Hematopoietic multipotent progenitor cell treated with erythropoietin and hydrocortisone succinate and interleukin-3 and kit ligand, for 4 days (in vitro differentiated cells): ENCODE measurements at regions not wholly inside any gene's neighbourhood (a gene's known extent, or its start where the extent isn't known, plus 50 kb on each side); places are given as distances from the start of the nearest gene placed in this dataset.

Source experiments
- DNase-seq: peaks from one replicate; pipeline ENCODE4 v3.0.0-alpha.2; 2015

DNA sequence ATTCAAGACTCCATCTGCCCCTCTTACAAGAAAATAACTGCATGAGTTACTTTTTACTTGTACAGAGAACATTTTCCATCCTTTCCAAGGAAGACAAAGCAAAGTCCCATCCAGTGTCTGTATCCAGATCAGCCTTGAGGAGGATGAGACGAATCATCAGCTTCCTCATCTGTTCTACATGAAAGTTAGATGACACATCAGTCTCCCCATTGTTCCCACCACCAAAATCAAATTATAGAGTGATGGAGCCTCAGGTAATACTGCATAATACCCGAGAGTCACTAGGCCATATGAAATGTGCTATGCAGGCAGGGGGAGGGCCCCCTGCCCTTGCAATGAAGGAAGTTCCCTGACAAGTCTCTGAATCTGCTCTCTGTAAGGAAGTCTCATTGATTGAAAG is 1244.6 kb upstream of the SLC10A2 start:
- no peak for DNase-seq

GRCh38 chr13:104309431-104309830 is 1243.2 kb upstream of the SLC10A2 start:
- DNase-seq = no peak

DNA sequence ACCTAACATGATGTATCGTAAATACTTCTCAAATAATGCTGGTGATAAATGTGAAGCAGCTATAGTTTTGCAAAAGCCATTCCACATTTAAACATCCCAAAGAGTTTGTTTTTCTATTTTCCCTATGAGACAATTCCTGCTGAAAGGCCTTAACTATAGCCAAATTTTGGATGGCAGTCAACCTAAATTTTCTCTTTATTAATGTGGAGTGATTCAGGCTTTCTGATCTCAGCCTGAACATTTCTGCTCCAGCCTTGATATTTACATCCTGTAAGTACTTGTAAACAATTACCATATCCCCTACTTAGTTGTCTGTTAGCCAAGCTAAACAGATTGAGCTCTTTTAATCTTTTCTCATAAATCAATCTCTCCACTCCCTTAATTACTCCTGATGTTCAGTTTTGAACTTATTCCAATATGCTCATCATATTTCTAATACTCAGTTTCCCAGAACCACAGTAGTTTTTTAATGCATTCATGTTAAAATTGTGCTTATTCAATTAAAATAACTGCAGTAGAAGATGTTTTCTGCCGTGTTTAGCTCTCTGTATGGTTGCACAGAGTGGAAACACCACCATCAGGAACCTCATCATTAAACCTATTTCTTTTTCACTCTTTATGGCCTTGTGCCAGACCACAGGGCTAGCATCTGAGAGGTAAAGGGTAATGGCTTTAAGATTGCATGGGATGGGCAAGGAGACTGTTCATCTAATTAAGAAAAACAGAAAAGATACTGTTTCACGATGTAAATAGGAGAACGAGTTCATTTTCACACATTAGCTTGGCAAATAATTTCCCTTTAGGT is 1235.2 kb upstream of the SLC10A2 start:
- no peak for DNase-seq

GRCh38 chr13:104297075-104297474 is 1230.9 kb upstream of the SLC10A2 start:
- DNase-seq = no peak

DNA sequence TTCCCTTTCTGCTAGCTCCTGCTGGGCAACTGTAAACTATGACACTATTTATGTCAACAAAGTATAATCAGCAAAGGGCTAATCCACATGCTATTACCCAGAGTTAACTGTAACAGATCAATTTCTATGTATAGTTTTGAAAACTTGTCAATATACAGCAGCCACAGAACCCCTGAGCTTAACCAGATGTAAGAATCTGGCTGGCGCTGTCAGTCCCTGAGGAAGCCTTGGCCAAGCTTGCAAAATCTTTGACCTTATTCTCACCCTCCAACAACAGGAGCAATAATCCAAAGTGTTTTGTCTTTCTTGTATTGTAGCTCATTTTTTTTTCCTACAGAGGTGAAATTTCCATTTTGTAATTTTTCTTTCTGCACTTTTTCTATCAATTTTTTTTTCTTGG is 1230.1 kb upstream of the SLC10A2 start:
- DNase-seq = no peak

DNA sequence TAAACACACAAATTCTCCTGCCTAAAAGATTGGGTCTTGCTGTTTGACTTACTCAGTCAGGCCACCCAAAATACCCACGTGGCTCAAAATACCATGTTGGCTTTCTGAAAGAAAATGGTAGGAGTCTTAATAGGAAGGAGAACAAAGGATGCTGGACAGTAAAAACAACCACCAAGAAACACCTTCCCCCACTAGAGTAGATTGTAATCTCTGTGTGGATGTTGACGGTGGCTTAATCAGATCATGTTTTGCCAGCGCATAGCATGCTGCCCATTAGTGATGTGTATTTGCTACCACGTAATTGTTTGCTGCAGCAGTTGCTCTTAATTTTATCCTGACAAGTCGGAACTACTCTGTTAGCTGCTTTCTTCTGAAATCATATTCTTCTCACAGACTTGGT is 1229.3 kb upstream of the SLC10A2 start:
- no peak for DNase-seq

GRCh38 chr13:104289400-104289799 is 1223.2 kb upstream of the SLC10A2 start:
- DNase-seq = no peak

DNA sequence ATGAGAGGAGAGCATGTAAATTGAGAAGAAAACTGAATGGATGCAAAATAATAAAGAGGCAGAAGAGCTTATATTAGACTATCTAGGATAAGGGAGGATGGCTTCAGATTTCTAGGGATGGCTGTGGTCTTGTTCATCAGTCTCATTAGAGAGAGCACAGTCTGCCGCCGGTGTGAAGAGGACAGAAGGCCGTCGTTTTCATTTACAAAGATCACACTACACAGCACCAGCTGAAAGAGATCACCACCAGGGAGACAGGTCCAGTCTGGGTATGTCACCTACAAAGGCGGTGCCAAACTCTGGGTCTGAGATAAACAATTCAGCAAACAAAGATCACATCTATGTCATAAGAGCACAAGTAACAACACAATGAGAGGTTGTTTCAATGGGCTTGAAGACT is 1222.3 kb upstream of the SLC10A2 start:
- no peak for DNase-seq

- no peak for DNase-seq
Measured at GRCh38 chr13:104286566-104287290, 1220.5 kb upstream of the SLC10A2 start.

DNA sequence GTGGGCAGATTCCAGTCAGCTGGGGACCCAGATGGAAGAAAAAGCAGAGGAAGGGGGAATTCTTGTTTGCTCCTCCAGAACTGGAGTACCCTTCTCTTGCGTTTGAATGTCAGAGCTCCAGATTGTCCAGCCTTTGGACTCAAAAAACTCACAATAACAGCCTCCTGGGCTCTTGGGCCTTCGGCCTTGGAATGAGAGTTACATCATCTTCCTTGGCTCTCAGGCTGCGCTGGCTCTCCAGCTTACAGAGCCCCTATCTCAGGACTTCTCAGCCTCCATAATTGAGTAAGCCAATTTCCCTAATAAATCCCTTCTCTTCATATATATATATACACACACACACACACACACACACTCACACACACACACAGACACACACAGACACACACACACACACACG is 1215.7 kb upstream of the SLC10A2 start:
- DNase-seq = no peak

- DNase-seq = no peak
Measured at GRCh38 chr13:104270731-104271130, 1204.5 kb upstream of the SLC10A2 start.

GRCh38 chr13:104267206-104267811 is 1201.1 kb upstream of the SLC10A2 start:
- no peak for DNase-seq

- no peak for DNase-seq
Measured at GRCh38 chr13:104256701-104257100, 1190.5 kb upstream of the SLC10A2 start.

DNA sequence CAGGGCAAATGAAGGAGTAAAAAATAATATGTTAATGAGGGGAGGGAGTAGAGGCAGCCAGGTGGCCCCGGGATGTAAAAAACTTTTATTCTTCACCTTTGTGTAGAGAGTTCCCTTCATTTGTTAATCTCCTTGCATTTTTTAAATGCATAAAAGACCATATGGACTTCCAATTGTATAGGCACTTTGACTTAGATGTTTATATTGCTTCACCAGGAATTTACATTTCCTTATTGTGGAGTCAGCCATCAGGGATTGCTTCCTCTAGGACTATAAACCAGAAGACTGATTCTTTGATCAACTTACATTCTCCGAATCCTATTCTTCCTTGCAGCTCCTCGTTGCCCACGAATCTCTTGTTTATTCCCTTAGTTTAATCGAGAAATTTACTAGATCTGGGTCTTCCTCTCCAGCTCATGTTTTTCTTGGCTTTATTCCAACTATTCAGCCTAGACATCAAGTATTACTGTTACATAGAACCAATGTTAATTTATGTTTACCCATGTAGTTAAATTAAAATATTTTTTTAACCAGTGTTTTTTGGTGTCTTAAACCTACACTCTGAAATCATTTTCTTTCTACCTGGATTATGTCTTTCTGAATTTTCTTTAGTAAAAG is 1187.0 kb upstream of the SLC10A2 start:
- DNase-seq = peak; percentile 0

GRCh38 chr13:104251931-104252330 is 1185.7 kb upstream of the SLC10A2 start:
- no peak for DNase-seq

- DNase-seq = no peak
Measured at GRCh38 chr13:104246955-104247354, 1180.7 kb upstream of the SLC10A2 start.

GRCh38 chr13:104206450-104207044 is 1140.3 kb upstream of the SLC10A2 start:
- DNase-seq = no peak

DNA sequence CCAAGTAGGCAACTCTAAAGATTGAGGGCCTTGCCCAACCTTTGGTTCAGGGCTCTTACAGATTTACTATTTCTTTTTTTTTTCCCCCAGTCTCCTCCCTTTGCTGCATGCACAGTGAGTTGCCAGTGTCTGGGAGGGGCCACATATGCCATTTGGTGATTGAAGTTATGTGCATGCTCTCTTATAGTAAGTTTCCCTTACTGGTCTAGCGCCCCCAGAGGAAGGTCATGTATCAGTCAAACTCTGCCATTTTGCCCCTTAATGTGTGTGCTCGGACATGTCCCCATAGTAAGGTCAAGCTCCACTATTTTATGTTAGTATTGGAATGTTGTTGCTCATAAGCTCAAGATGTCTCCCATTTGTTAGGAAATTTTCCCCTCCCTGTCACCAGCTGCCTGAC is 1138.0 kb upstream of the SLC10A2 start:
- peak; percentile 3 for DNase-seq

DNA sequence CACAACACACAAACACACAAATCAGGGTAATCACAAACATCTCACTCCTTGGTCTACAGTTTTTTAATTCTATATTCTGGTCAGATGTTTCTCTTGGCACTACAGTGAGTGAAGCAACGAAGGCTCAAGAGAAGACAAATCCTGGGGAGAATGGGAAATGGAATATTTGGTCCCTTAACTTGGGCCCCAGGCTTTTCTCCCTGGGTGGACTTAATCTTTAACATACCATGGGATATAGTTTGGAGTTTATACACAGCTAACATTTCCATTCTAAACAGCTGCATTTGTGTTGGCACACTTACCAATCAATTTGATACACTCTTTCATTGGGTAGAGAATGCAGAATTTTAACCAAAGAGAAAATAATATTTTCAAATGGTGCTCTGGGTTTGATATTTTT is 1132.6 kb upstream of the SLC10A2 start:
- no peak for DNase-seq

- no peak for DNase-seq
Measured at GRCh38 chr13:104196611-104197010, 1130.4 kb upstream of the SLC10A2 start.

DNA sequence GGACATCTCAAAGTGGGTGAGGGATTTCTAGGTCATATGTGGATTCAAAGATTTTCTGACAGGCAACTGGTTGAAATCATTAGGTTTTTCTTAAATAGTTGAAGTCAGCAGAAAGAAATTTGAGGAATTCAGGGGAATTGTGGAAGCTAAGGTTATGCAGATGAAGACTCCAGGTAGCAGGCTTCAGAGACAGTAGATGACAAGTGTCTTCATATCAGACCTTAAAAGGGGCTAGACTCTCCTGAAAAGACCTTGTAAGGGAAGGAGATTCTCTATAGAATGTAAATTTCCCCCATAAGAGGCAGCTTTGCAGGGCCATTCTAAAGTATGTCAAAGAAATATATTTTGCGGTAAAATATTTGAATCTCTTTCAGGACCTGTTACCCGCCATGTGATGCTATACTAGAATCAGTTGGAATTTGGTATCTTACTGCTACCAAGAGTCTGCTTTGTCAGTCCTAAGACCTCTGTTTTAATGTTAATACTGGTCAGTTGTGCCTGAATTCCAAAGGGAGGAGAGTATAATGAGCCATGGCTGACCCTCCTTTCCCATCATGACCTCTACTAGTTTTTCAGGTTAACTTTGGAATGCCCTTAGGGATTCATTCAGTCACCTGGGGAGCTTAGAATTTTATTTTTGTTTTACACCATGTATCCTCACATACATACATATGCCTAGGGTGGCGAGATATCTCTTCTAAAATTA is 1115.5 kb upstream of the SLC10A2 start:
- no peak for DNase-seq

- no peak for DNase-seq
Measured at GRCh38 chr13:104170980-104171555, 1104.9 kb upstream of the SLC10A2 start.
